ENCODE measurements at regions not wholly inside any gene's neighbourhood (a gene's known extent, or its start where the extent isn't known, plus 50 kb on each side); places are given as distances from the start of the nearest gene placed in this dataset.

- TF ChIP-seq CTCF (IDR thresholded peaks at IDR 0.05) (no peak), POLR2AphosphoS5 (IDR thresholded peaks at IDR 0.05) (no peak)
Observed at GRCh38 chr5:159400476-159400875, 70.2 kb upstream of the IL12B start.
